ENCODE measurements at regions not wholly inside any gene's neighbourhood (a gene's known extent, or its start where the extent isn't known, plus 50 kb on each side); places are given as distances from the start of the nearest gene placed in this dataset.
A peak's percentile ranks its signal among the peaks of the same experiment; 100 is the strongest.

GRCh38 chr10:104515678-104516199 lies 125.4 kb upstream of the SORCS3 start:
- no peak overlapping the region for H3K4ac ChIP-seq (ENCODE audit: low read depth, low read length)
- no peaks in the 10 kb centered on the region for H3K79me1 ChIP-seq (ENCODE audit: low read length)
- no peak overlapping the region for H3K14ac ChIP-seq (ENCODE audit: low read length)
- H4K12ac ChIP-seq (ENCODE audit: low read depth, low read length), result no peak overlapping the region
- no peak overlapping the region for H3K27ac ChIP-seq (ENCODE audit: low read depth, low read length)
- no peak overlapping the region for H2BK120ac ChIP-seq (ENCODE audit: insufficient read depth, low read length, poor library complexity)
- no peaks in the 10 kb centered on the region for H3K4me1 ChIP-seq (ENCODE audit: control insufficient read depth in 1 of 2, insufficient read depth in 2 of 2, low read length in 2 of 2)
- no peak overlapping the region for H4K91ac ChIP-seq (ENCODE audit: low read depth, low read length)
- no peak overlapping the region for H3K18ac ChIP-seq (ENCODE audit: low read length)
- no peak for DNase-seq
- H3K27me3 ChIP-seq (ENCODE audit: insufficient read depth, low read length), result no peaks in the 10 kb centered on the region
- H2AK5ac ChIP-seq (ENCODE audit: low read length), result no peak overlapping the region
- peaks cover 2% of the 10 kb centered on the region for H3K9me3 ChIP-seq (ENCODE audit: insufficient read depth, low read depth, low read length)
- no CpG with 5 or more reads among the region's 2 CpGs for WGBS (ENCODE audit: extremely low coverage, insufficient coverage, insufficient read length)
- no peaks in the 10 kb centered on the region for H3K36me3 ChIP-seq (ENCODE audit: control insufficient read depth in 1 of 2, insufficient read depth in 2 of 2, low read length in 2 of 2)
- H2AFZ ChIP-seq (ENCODE audit: insufficient read depth, low read length, poor library complexity), result no peak overlapping the region
- peak overlapping the region; percentile 7 for H3K4me2 ChIP-seq (ENCODE audit: low read length)
- H4K8ac ChIP-seq (ENCODE audit: low read depth, low read length), result no peak overlapping the region
- H2BK5ac ChIP-seq (ENCODE audit: low read depth, low read length, poor library complexity), result no peak overlapping the region
- no peak overlapping the region for H3K9ac ChIP-seq (ENCODE audit: low read length)
- H3K79me2 ChIP-seq (ENCODE audit: control insufficient read depth, insufficient read depth, low read length, poor library complexity), result no peaks in the 10 kb centered on the region
- H3K23ac ChIP-seq (ENCODE audit: low read length), result no peak overlapping the region
- no peak overlapping the region for H3K4me3 ChIP-seq (ENCODE audit: low read depth, low read length)
- H2BK12ac ChIP-seq (ENCODE audit: low read length), result no peak overlapping the region

DNA sequence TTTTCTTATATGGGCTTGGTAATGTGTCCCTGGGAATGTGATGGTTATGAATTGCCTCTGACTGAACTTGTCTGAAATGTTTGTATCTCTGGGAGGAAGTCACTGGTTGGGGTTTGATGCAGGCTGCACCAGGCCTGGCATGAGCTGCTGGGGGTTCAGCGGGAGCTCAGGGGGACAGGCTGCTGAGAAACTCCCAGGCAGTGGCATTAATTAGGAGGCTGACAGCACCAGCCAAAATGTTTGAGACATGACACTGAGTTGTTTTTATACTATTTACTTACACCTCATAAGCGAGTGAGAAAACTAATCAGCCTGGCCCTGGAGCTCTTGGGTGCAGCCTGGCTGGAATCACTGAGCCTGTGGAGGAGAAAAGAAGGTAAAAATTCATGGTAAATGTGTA lies 124.1 kb upstream of the SORCS3 start:
- Histone ChIP-seq H2AFZ (ENCODE audit: insufficient read depth, low read length, poor library complexity) (no peak overlapping the region), H2BK12ac (ENCODE audit: low read length) (no peak overlapping the region), H3K4me1 (ENCODE audit: control insufficient read depth in 1 of 2, insufficient read depth in 2 of 2, low read length in 2 of 2) (no peaks in the 10 kb centered on the region), H4K8ac (ENCODE audit: low read depth, low read length) (no peak overlapping the region), H3K9ac (ENCODE audit: low read length) (no peak overlapping the region), H3K79me2 (ENCODE audit: control insufficient read depth, insufficient read depth, low read length, poor library complexity) (no peaks in the 10 kb centered on the region), H3K4me3 (ENCODE audit: low read depth, low read length) (no peak overlapping the region), H3K27me3 (ENCODE audit: insufficient read depth, low read length) (no peaks in the 10 kb centered on the region), H3K36me3 (ENCODE audit: control insufficient read depth in 1 of 2, insufficient read depth in 2 of 2, low read length in 2 of 2) (no peaks in the 10 kb centered on the region), H3K18ac (ENCODE audit: low read length) (no peak overlapping the region), H4K12ac (ENCODE audit: low read depth, low read length) (no peak overlapping the region), H3K79me1 (ENCODE audit: low read length) (no peaks in the 10 kb centered on the region), H2AK5ac (ENCODE audit: low read length) (no peak overlapping the region), H3K4me2 (ENCODE audit: low read length) (no peak overlapping the region), H3K14ac (ENCODE audit: low read length) (no peak overlapping the region), H3K9me3 (ENCODE audit: insufficient read depth, low read depth, low read length) (peaks cover 2% of the 10 kb centered on the region), H3K27ac (ENCODE audit: low read depth, low read length) (no peak overlapping the region), H2BK120ac (ENCODE audit: insufficient read depth, low read length, poor library complexity) (no peak overlapping the region), H2BK5ac (ENCODE audit: low read depth, low read length, poor library complexity) (no peak overlapping the region), H4K91ac (ENCODE audit: low read depth, low read length) (no peak overlapping the region), H3K4ac (ENCODE audit: low read depth, low read length) (no peak overlapping the region), H3K23ac (ENCODE audit: low read length) (no peak overlapping the region)
- no peak for DNase-seq
- WGBS (ENCODE audit: extremely low coverage, insufficient coverage, insufficient read length), result no CpG with 5 or more reads among the region's 2 CpGs

DNA sequence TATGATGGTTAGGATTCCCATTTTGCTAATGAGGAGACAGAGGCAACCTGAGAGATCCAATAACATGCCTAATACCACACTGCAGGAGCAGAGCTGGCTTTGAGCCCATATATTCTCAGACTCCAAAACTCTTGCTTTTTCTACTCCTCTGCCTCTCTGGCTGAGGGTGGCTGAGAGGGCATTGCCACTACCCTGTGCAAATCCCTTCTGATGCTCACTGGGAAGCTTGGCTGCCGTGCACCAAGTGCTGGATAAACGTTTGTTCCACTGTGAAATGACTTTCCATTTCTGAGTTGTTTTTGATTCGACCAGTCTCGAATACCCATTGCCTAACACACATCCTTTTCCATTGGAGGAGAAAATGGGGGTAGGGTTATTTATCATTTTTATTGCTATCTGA lies 123.1 kb upstream of the SORCS3 start:
- H3K9ac ChIP-seq (ENCODE audit: low read length), result no peak overlapping the region
- no peak overlapping the region for H3K18ac ChIP-seq (ENCODE audit: low read length)
- H3K23ac ChIP-seq (ENCODE audit: low read length), result no peak overlapping the region
- no peak overlapping the region for H3K4ac ChIP-seq (ENCODE audit: low read depth, low read length)
- no CpG with 5 or more reads among the region's 4 CpGs for WGBS (ENCODE audit: extremely low coverage, insufficient coverage, insufficient read length)
- no peaks in the 10 kb centered on the region for H3K36me3 ChIP-seq (ENCODE audit: control insufficient read depth in 1 of 2, insufficient read depth in 2 of 2, low read length in 2 of 2)
- no peak overlapping the region for H2AK5ac ChIP-seq (ENCODE audit: low read length)
- no peak overlapping the region for H3K4me2 ChIP-seq (ENCODE audit: low read length)
- H4K12ac ChIP-seq (ENCODE audit: low read depth, low read length), result no peak overlapping the region
- H3K79me1 ChIP-seq (ENCODE audit: low read length), result no peaks in the 10 kb centered on the region
- no peak overlapping the region for H2BK12ac ChIP-seq (ENCODE audit: low read length)
- no peak overlapping the region for H3K27ac ChIP-seq (ENCODE audit: low read depth, low read length)
- no peak for DNase-seq
- no peak overlapping the region for H2BK120ac ChIP-seq (ENCODE audit: insufficient read depth, low read length, poor library complexity)
- no peaks in the 10 kb centered on the region for H3K27me3 ChIP-seq (ENCODE audit: insufficient read depth, low read length)
- H3K14ac ChIP-seq (ENCODE audit: low read length), result no peak overlapping the region
- no peak overlapping the region for H3K4me3 ChIP-seq (ENCODE audit: low read depth, low read length)
- H2AFZ ChIP-seq (ENCODE audit: insufficient read depth, low read length, poor library complexity), result no peak overlapping the region
- no peaks in the 10 kb centered on the region for H3K4me1 ChIP-seq (ENCODE audit: control insufficient read depth in 1 of 2, insufficient read depth in 2 of 2, low read length in 2 of 2)
- H4K8ac ChIP-seq (ENCODE audit: low read depth, low read length), result no peak overlapping the region
- no peak overlapping the region for H4K91ac ChIP-seq (ENCODE audit: low read depth, low read length)
- peaks cover 2% of the 10 kb centered on the region for H3K9me3 ChIP-seq (ENCODE audit: insufficient read depth, low read depth, low read length)
- H2BK5ac ChIP-seq (ENCODE audit: low read depth, low read length, poor library complexity), result no peak overlapping the region
- H3K79me2 ChIP-seq (ENCODE audit: control insufficient read depth, insufficient read depth, low read length, poor library complexity), result no peaks in the 10 kb centered on the region

- Histone ChIP-seq H2BK120ac (ENCODE audit: insufficient read depth, low read length, poor library complexity) (no peak overlapping the region), H4K91ac (ENCODE audit: low read depth, low read length) (no peak overlapping the region), H3K4me1 (ENCODE audit: control insufficient read depth in 1 of 2, insufficient read depth in 2 of 2, low read length in 2 of 2) (no peaks in the 10 kb centered on the region), H3K79me2 (ENCODE audit: control insufficient read depth, insufficient read depth, low read length, poor library complexity) (no peaks in the 10 kb centered on the region), H3K79me1 (ENCODE audit: low read length) (no peaks in the 10 kb centered on the region), H3K27me3 (ENCODE audit: insufficient read depth, low read length) (no peaks in the 10 kb centered on the region), H3K4me2 (ENCODE audit: low read length) (no peak overlapping the region), H3K4ac (ENCODE audit: low read depth, low read length) (no peak overlapping the region), H2AK5ac (ENCODE audit: low read length) (no peak overlapping the region), H3K9me3 (ENCODE audit: insufficient read depth, low read depth, low read length) (peaks cover 2% of the 10 kb centered on the region), H3K36me3 (ENCODE audit: control insufficient read depth in 1 of 2, insufficient read depth in 2 of 2, low read length in 2 of 2) (no peaks in the 10 kb centered on the region), H2AFZ (ENCODE audit: insufficient read depth, low read length, poor library complexity) (no peak overlapping the region), H3K4me3 (ENCODE audit: low read depth, low read length) (no peak overlapping the region), H3K27ac (ENCODE audit: low read depth, low read length) (no peak overlapping the region), H3K18ac (ENCODE audit: low read length) (no peak overlapping the region), H3K9ac (ENCODE audit: low read length) (no peak overlapping the region), H3K23ac (ENCODE audit: low read length) (no peak overlapping the region), H4K12ac (ENCODE audit: low read depth, low read length) (no peak overlapping the region), H3K14ac (ENCODE audit: low read length) (no peak overlapping the region), H4K8ac (ENCODE audit: low read depth, low read length) (no peak overlapping the region), H2BK5ac (ENCODE audit: low read depth, low read length, poor library complexity) (no peak overlapping the region), H2BK12ac (ENCODE audit: low read length) (no peak overlapping the region)
- no peak for DNase-seq
- no CpG with 5 or more reads among the region's 6 CpGs for WGBS (ENCODE audit: extremely low coverage, insufficient coverage, insufficient read length)
These were observed 122.2 kb upstream of the SORCS3 start for GRCh38 chr10:104518891-104519290.

Measured in trophoblast cell (in vitro differentiated cells and primary cell).